IMR-90 (cell line): ENCODE measurements at regions not wholly inside any gene's neighbourhood (a gene's known extent, or its start where the extent isn't known, plus 50 kb on each side); places are given as distances from the start of the nearest gene placed in this dataset.

Source experiments
- ATAC-seq: fragments of 200-7000 bp; cut with Tn5 transposase; 2 replicates; pipeline ENCODE4 v1.9.1; 2020; ENCODE audit warnings: low read depth, mild to moderate bottlenecking, moderate library complexity
- BruUV-seq: library from RNA; stranded (reverse); fragments of 400-500 nt; replicated peaks from 2 replicates; lab custom pipeline; 2021; lab: Mats Ljungman, UMichigan
- CTCF ChIA-PET: fragments of 300-600 bp; formaldehyde crosslinking; extraction: SDS; loops from one replicate; lab custom pipeline; 2021; ENCODE audit warnings: antibody characterized with exemption; lab: Yijun Ruan, JAX
- POLR2A ChIA-PET: fragments of 300-600 bp; sonication (Branson Sonifier 250); formaldehyde crosslinking; loops from one replicate; lab custom pipeline; 2022; ENCODE audit warnings: antibody characterized with exemption; ENCODE audit not compliant: unreplicated experiment; lab: Charles Lee
- DNase-seq: peaks from one replicate; pipeline ENCODE4 v3.0.0; 2013
- H2AFZ ChIP-seq: replicated peaks from 2 replicates; pipeline ENCODE3; 2013; ENCODE audit warnings: low read length, mild to moderate bottlenecking; ENCODE audit not compliant: poor library complexity
- H2AK5ac ChIP-seq: 2 replicates; pipeline ENCODE4 v1.6.1; 2013; ENCODE audit warnings: low read depth, low read length, inconsistent platforms
- H2AK9ac ChIP-seq: replicated peaks from 2 replicates; pipeline ENCODE3; 2013; ENCODE audit warnings: mild to moderate bottlenecking, low read depth, low read length, moderate library complexity; ENCODE audit not compliant: poor library complexity
- H2BK120ac ChIP-seq: 2 replicates; pipeline ENCODE4 v1.6.1; 2013; ENCODE audit warnings: low read depth, low read length, inconsistent platforms
- H2BK15ac ChIP-seq: 3 replicates; pipeline ENCODE4 v1.6.1; 2013; ENCODE audit warnings: low read depth, low read length, inconsistent platforms
- H2BK20ac ChIP-seq: 2 replicates; pipeline ENCODE4 v1.6.1; 2013; ENCODE audit warnings: low read depth, mild to moderate bottlenecking, inconsistent platforms, low read length, moderate library complexity
- H2BK5ac ChIP-seq: 2 replicates; pipeline ENCODE4 v1.6.1; 2013; ENCODE audit warnings: mild to moderate bottlenecking, low read depth, low read length, inconsistent platforms; ENCODE audit not compliant: poor library complexity, severe bottlenecking
- H3K14ac ChIP-seq: replicated peaks from 2 replicates; pipeline ENCODE4 v1.6.1; 2013; ENCODE audit warnings: low read depth, low read length, inconsistent platforms
- H3K18ac ChIP-seq: 2 replicates; pipeline ENCODE4 v1.6.1; 2013; ENCODE audit warnings: low read depth, low read length, control low read depth
- H3K23ac ChIP-seq: 2 replicates; pipeline ENCODE4 v1.6.1; 2013; ENCODE audit warnings: low read depth, low read length, inconsistent platforms
- H3K27ac ChIP-seq: 2 replicates; pipeline ENCODE4 v1.5.1; 2013; ENCODE audit warnings: mild to moderate bottlenecking, control low read depth, low read length; ENCODE audit not compliant: insufficient read depth
- H3K27me3 ChIP-seq: 2 replicates; pipeline ENCODE4 v1.6.1; 2013; ENCODE audit warnings: low read length; ENCODE audit not compliant: control insufficient read depth, insufficient read depth
- H3K36me3 ChIP-seq: 2 replicates; pipeline ENCODE4 v1.6.1; 2013; ENCODE audit warnings: low read length, mixed read lengths; ENCODE audit not compliant: control insufficient read depth, insufficient read depth
- H3K4ac ChIP-seq: 2 replicates; pipeline ENCODE4 v1.6.1; 2013; ENCODE audit warnings: low read depth, low read length, inconsistent platforms
- H3K4me1 ChIP-seq: 2 replicates; pipeline ENCODE4 v1.6.1; 2013; ENCODE audit warnings: low read length, mixed read lengths; ENCODE audit not compliant: control insufficient read depth, insufficient read depth
- H3K4me2 ChIP-seq: 2 replicates; pipeline ENCODE4 v1.6.1; 2013; ENCODE audit warnings: low read depth, mild to moderate bottlenecking, control low read depth, low read length, moderate library complexity
- H3K4me3 ChIP-seq: 2 replicates; pipeline ENCODE4 v1.5.1; 2013; ENCODE audit warnings: low read depth, mild to moderate bottlenecking, control low read depth, low read length, moderate library complexity; ENCODE audit not compliant: insufficient read depth
- H3K56ac ChIP-seq: 2 replicates; pipeline ENCODE4 v1.6.1; 2013; ENCODE audit warnings: low read length, inconsistent platforms; ENCODE audit not compliant: insufficient read depth; ENCODE audit errors: extremely low read depth
- H3K79me1 ChIP-seq, 2 experiments: 2 replicates each; pipeline ENCODE4 v1.6.1; 2013; ENCODE audit warnings: low read length in 2 of 2, inconsistent platforms in 1 of 2, low read depth in 1 of 2
- H3K9ac ChIP-seq: 2 replicates; pipeline ENCODE4 v1.6.1; 2013; ENCODE audit warnings: low read depth, low read length, control low read depth
- H3K9me1 ChIP-seq: 2 replicates; pipeline ENCODE4 v1.6.1; 2013; ENCODE audit warnings: low read length, inconsistent platforms; ENCODE audit not compliant: insufficient read depth
- H3K9me3 ChIP-seq: 2 replicates; pipeline ENCODE4 v1.6.1; 2013; ENCODE audit warnings: low read length; ENCODE audit not compliant: control insufficient read depth, insufficient read depth
- H4K20me1 ChIP-seq: 2 replicates; pipeline ENCODE4 v1.6.1; 2013; ENCODE audit warnings: low read length, inconsistent platforms; ENCODE audit not compliant: insufficient read depth
- H4K5ac ChIP-seq: 2 replicates; pipeline ENCODE4 v1.6.1; 2013; ENCODE audit warnings: mild to moderate bottlenecking, low read depth, low read length, control low read depth
- H4K8ac ChIP-seq, 2 experiments: 2 replicates each; pipeline ENCODE4 v1.6.1; 2013; ENCODE audit warnings: low read depth in 2 of 2, low read length in 2 of 2, control low read depth in 1 of 2, inconsistent platforms in 1 of 2
- H4K91ac ChIP-seq: 2 replicates; pipeline ENCODE4 v1.6.1; 2013; ENCODE audit warnings: low read depth, low read length, inconsistent platforms; ENCODE audit not compliant: insufficient read depth
- BHLHE40 ChIP-seq: fragments of 150-350 bp; IDR thresholded peaks from 2 replicates; pipeline ENCODE4 v1.6.1; 2016; ENCODE audit warnings: mild to moderate bottlenecking, low read depth, low read length
- MAFK ChIP-seq: IDR thresholded peaks from 2 replicates; pipeline ENCODE4 v1.6.1; 2012; ENCODE audit warnings: low read depth, low read length, improper control_type of control experiment
- MAZ ChIP-seq: IDR thresholded peaks from 2 replicates; pipeline ENCODE4 v1.6.1; 2012; ENCODE audit warnings: low read depth, mild to moderate bottlenecking, low read length, improper control_type of control experiment, moderate library complexity, borderline replicate concordance
- POLR2A ChIP-seq: IDR thresholded peaks from 2 replicates; pipeline ENCODE4 v1.6.1; 2012; ENCODE audit warnings: mild to moderate bottlenecking, low read depth, low read length
- RAD21 ChIP-seq: IDR thresholded peaks from 2 replicates; pipeline ENCODE4 v1.6.1; 2012; ENCODE audit warnings: low read length, improper control_type of control experiment
- RFX5 ChIP-seq: IDR thresholded peaks from 2 replicates; pipeline ENCODE4 v1.8.0; 2012; ENCODE audit warnings: low read depth, mild to moderate bottlenecking, low read length, moderate library complexity
- USF2 ChIP-seq: fragments of 150-350 bp; IDR thresholded peaks from 2 replicates; pipeline ENCODE4 v1.6.1; 2017; ENCODE audit warnings: mild to moderate bottlenecking, antibody characterized with exemption, low read length, low read depth
- WGBS, 2 experiments: methylation state at CpG; one replicate each; pipeline versions ENCODE4 v1.1.5 to v1.1.7; 2013; ENCODE audit warnings: missing lambda C conversion rate in 2 of 2; ENCODE audit not compliant: insufficient read length in 1 of 2; ENCODE audit errors: extremely low coverage in 2 of 2; 5-methylcytosine and 5-hydroxymethylcytosine counted together
- dilution Hi-C: fragments of 300-500 bp; cut with HindIII; formaldehyde crosslinking; loops from one replicate; pipeline ENCODE4 v1.14.3; 2018; ENCODE audit warnings: low sequenced_read_pairs; ENCODE audit not compliant: unreplicated experiment
- in situ Hi-C: fragments of 300-500 bp; cut with MboI; formaldehyde crosslinking; loops from 3 replicates; pipeline ENCODE4 v1.14.3; 2019; ENCODE audit warnings: low sequenced_read_pairs, inconsistent platforms, mixed read lengths
- intact Hi-C: fragments of 100-400 bp; cut with micrococcal nuclease; formaldehyde crosslinking; loops from 2 replicates; pipeline ENCODE4 v1.10.0; 2022
- TF ChIP-seq, protein P1 (sequence below): conservative IDR thresholded peaks from 2 replicates; pipeline ENCODE4 v1.5.1; 2012; ENCODE audit warnings: mild to moderate bottlenecking, low read depth, low read length, improper control_type of control experiment

DNA sequence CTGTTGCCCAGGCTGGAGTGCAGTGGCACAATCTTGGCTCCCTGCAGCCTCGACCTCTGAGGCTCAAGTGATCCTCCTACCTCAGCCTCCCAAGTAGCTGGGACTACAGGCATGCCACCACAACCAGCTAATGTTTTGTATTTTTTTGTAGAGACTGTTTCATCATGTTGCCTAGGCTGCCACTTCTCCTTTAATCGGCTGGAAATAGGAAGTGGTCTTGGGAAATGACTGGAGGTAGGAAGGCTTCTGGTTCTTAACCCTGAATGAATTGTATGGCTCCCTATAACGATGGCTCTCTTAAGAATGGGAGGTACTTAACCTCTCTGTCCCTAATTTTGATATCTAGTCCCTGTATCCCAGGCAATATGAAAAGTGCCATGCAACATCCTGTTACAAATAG lies 113.9 kb upstream of the USP15 start:
- H2BK5ac ChIP-seq = no peak overlapping the region
- no peak overlapping the region for H2AK9ac ChIP-seq
- no peak overlapping the region for H4K91ac ChIP-seq
- intact Hi-C loops = no loop called here
- no peak overlapping the region for H3K18ac ChIP-seq
- ChIA-PET POLR2A (no interaction called here), CTCF (no interaction called here)
- H2BK15ac ChIP-seq = no peak overlapping the region
- no peak overlapping the region for H3K14ac ChIP-seq
- no peak overlapping the region for H2AK5ac ChIP-seq
- no peaks in the 10 kb centered on the region for H3K4me1 ChIP-seq
- no peak overlapping the region for H3K27ac ChIP-seq
- BruUV-seq = no TSS peak
- in situ Hi-C loops = no loop called here
- no peaks in the 10 kb centered on the region for H3K9me1 ChIP-seq
- no peaks in the 10 kb centered on the region for H3K36me3 ChIP-seq
- TF ChIP-seq POLR2A (no peak), RFX5 (no peak), MAZ (no peak), USF2 (no peak), RAD21 (no peak), BHLHE40 (no peak), MAFK (no peak)
- TF ChIP-seq, protein P1, sequence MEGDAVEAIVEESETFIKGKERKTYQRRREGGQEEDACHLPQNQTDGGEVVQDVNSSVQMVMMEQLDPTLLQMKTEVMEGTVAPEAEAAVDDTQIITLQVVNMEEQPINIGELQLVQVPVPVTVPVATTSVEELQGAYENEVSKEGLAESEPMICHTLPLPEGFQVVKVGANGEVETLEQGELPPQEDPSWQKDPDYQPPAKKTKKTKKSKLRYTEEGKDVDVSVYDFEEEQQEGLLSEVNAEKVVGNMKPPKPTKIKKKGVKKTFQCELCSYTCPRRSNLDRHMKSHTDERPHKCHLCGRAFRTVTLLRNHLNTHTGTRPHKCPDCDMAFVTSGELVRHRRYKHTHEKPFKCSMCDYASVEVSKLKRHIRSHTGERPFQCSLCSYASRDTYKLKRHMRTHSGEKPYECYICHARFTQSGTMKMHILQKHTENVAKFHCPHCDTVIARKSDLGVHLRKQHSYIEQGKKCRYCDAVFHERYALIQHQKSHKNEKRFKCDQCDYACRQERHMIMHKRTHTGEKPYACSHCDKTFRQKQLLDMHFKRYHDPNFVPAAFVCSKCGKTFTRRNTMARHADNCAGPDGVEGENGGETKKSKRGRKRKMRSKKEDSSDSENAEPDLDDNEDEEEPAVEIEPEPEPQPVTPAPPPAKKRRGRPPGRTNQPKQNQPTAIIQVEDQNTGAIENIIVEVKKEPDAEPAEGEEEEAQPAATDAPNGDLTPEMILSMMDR = no peak
- H3K9me3 ChIP-seq = no peaks in the 10 kb centered on the region
- ATAC-seq = no peak
- no peak overlapping the region for H4K8ac ChIP-seq
- no peak for DNase-seq
- no peak overlapping the region for H2AFZ ChIP-seq
- H4K20me1 ChIP-seq = no peaks in the 10 kb centered on the region
- no peak overlapping the region for H3K4me3 ChIP-seq
- no peak overlapping the region for H2BK20ac ChIP-seq
- no CpG with 5 or more reads among the region's 3 CpGs for WGBS, 2 experiments
- H3K23ac ChIP-seq = no peak overlapping the region
- H4K5ac ChIP-seq = no peak overlapping the region
- H3K4me2 ChIP-seq = no peak overlapping the region
- H3K56ac ChIP-seq = no peak overlapping the region
- H3K79me1 ChIP-seq = no peaks in the 10 kb centered on the region
- H3K27me3 ChIP-seq = no peaks in the 10 kb centered on the region
- no peak overlapping the region for H3K9ac ChIP-seq
- no peak overlapping the region for H2BK120ac ChIP-seq
- no peak overlapping the region for H3K4ac ChIP-seq
- dilution Hi-C loops = no loop called here
